Mesendoderm (in vitro differentiated cells): ENCODE measurements at regions not wholly inside any gene's neighbourhood (a gene's known extent, or its start where the extent isn't known, plus 50 kb on each side); places are given as distances from the start of the nearest gene placed in this dataset.
"Not testable (repeated sequence)": the region's sequence is repeated elsewhere in the genome, so short reads cannot be mapped to it uniquely, and the experiment has no call there.

Experiments used
- DNase-seq: peaks from one replicate; pipeline ENCODE4 v3.0.0; 2013
- H2AK5ac ChIP-seq: 2 replicates; pipeline ENCODE4 v1.6.1; 2013; ENCODE audit warnings: low read length, inconsistent platforms
- H2BK120ac ChIP-seq: 2 replicates; pipeline ENCODE4 v1.6.1; 2013; ENCODE audit warnings: low read depth, mild to moderate bottlenecking, low read length, moderate library complexity, mixed read lengths
- H2BK15ac ChIP-seq: replicated peaks from 2 replicates; pipeline ENCODE4 v1.6.1; 2013; ENCODE audit warnings: low read depth, mild to moderate bottlenecking, moderate library complexity
- H2BK5ac ChIP-seq: 2 replicates; pipeline ENCODE4 v1.6.1; 2013; ENCODE audit warnings: low read length, inconsistent platforms
- H3K18ac ChIP-seq: 2 replicates; pipeline ENCODE4 v1.6.1; 2013; ENCODE audit warnings: mild to moderate bottlenecking, low read length, mixed read lengths
- H3K23ac ChIP-seq: one replicate; pipeline ENCODE4 v1.6.1; 2013; ENCODE audit warnings: low read length
- H3K27ac ChIP-seq: 2 replicates; pipeline ENCODE4 v1.5.1; 2013; ENCODE audit warnings: low read depth, mild to moderate bottlenecking, inconsistent platforms, low read length, moderate library complexity
- H3K27me3 ChIP-seq: 2 replicates; pipeline ENCODE4 v1.6.1; 2013; ENCODE audit warnings: low read length, control low read depth, mild to moderate bottlenecking, inconsistent platforms; ENCODE audit not compliant: insufficient read depth, poor library complexity
- H3K36me3 ChIP-seq: 2 replicates; pipeline ENCODE4 v1.6.1; 2013; ENCODE audit warnings: low read length, inconsistent platforms; ENCODE audit not compliant: control insufficient read depth, insufficient read depth
- H3K4ac ChIP-seq: one replicate; pipeline ENCODE4 v1.6.1; 2013; ENCODE audit warnings: low read depth, mild to moderate bottlenecking, low read length, moderate library complexity
- H3K4me1 ChIP-seq: 2 replicates; pipeline ENCODE4 v1.6.1; 2013; ENCODE audit warnings: low read depth, low read length, inconsistent platforms; ENCODE audit not compliant: control insufficient read depth
- H3K4me2 ChIP-seq: 2 replicates; pipeline ENCODE4 v1.6.1; 2013; ENCODE audit warnings: low read length
- H3K4me3 ChIP-seq: 2 replicates; pipeline ENCODE4 v1.5.1; 2013; ENCODE audit warnings: mild to moderate bottlenecking, low read length
- H3K56ac ChIP-seq: one replicate; pipeline ENCODE4 v1.6.1; 2013; ENCODE audit warnings: low read length
- H3K79me1 ChIP-seq: 2 replicates; pipeline ENCODE4 v1.6.1; 2013; ENCODE audit warnings: low read length, inconsistent platforms
- H3K79me2 ChIP-seq: 2 replicates; pipeline ENCODE4 v1.6.1; 2013; ENCODE audit warnings: mild to moderate bottlenecking, low read length; ENCODE audit not compliant: control insufficient read depth, insufficient read depth
- H3K9ac ChIP-seq: 2 replicates; pipeline ENCODE4 v1.6.1; 2013; ENCODE audit warnings: low read length, inconsistent platforms
- H4K5ac ChIP-seq: one replicate; pipeline ENCODE4 v1.6.1; 2013; ENCODE audit warnings: low read length
- H4K8ac ChIP-seq: one replicate; pipeline ENCODE4 v1.6.1; 2013; ENCODE audit warnings: low read depth, mild to moderate bottlenecking, control low read depth, low read length, moderate library complexity
- WGBS: extraction: QIAGEN DNeasy Blood & Tissue Kit; methylation state at CpG from one replicate; pipeline ENCODE4 v1.1.7; 2013; ENCODE audit warnings: low lambda C conversion rate, missing lambda C conversion rate; ENCODE audit not compliant: insufficient coverage; ENCODE audit errors: extremely low coverage; 5-methylcytosine and 5-hydroxymethylcytosine counted together

DNA sequence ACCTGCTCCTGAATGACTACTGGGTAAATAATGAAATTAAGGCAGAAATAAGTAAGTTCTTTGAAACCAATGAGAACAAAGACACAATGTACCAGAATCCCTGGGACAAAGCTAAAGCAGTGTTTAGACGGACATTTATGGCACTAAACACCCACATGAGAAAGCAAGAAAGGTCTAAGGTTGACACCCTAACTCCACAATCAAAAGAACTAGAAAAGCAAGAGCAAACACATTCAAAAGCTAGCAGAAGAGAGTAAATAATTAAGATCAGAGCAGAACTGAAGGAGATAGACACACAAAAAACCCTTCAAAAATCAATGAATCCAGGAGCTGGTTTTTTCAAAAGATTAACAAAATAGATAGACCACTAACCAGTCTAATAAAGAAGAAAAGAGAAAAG is 203.2 kb upstream of the LRRC61 start:
- not testable (repeated sequence) for H3K27ac ChIP-seq, H2BK120ac ChIP-seq, H2BK5ac ChIP-seq, H4K5ac ChIP-seq, H4K8ac ChIP-seq, DNase-seq, H3K9ac ChIP-seq, H2AK5ac ChIP-seq, H3K4me3 ChIP-seq, H3K79me1 ChIP-seq, H3K56ac ChIP-seq, H3K4me2 ChIP-seq, H3K4ac ChIP-seq, H3K4me1 ChIP-seq, H3K27me3 ChIP-seq, H3K79me2 ChIP-seq, H3K23ac ChIP-seq, H3K36me3 ChIP-seq, H2BK15ac ChIP-seq, H3K18ac ChIP-seq
- WGBS, result no CpG with 5 or more reads among the region's 1 CpG

DNA sequence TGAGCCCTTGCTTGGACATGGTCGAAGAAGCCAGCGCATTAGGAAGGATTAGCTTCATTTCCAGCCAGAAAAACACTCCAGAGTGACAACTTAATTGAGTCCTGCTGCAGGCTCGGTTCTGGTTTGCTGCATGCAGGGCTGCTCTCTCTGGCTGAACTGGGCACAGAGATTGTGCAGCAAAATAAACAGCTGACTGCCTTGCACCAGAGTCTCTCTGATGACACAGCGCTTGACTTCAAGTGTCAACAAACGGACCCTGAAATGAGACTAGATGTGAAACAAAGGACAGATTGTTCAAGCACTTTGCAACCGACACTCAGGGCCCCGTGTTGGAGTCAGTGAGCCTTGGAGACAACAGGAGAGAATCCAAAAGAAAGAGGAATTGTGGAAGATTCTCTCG is 197.3 kb upstream of the LRRC61 start:
- not testable (repeated sequence) for H3K27ac ChIP-seq, H2BK120ac ChIP-seq, H4K8ac ChIP-seq, H3K23ac ChIP-seq, H2BK15ac ChIP-seq, H2BK5ac ChIP-seq, H3K36me3 ChIP-seq, H3K79me1 ChIP-seq, H3K4me3 ChIP-seq, H4K5ac ChIP-seq, H2AK5ac ChIP-seq, H3K9ac ChIP-seq, H3K18ac ChIP-seq, DNase-seq, H3K56ac ChIP-seq, H3K4me1 ChIP-seq, H3K27me3 ChIP-seq, H3K4me2 ChIP-seq, H3K79me2 ChIP-seq, H3K4ac ChIP-seq
- WGBS, result no CpG with 5 or more reads among the region's 8 CpGs

GRCh38 chr7:150134451-150134850 is 188.7 kb upstream of the LRRC61 start:
- not testable (repeated sequence) for H3K4ac ChIP-seq, DNase-seq, H3K27me3 ChIP-seq, H2BK120ac ChIP-seq, H3K18ac ChIP-seq, H3K9ac ChIP-seq, H3K27ac ChIP-seq, H4K8ac ChIP-seq, H2BK15ac ChIP-seq, H3K23ac ChIP-seq, H3K36me3 ChIP-seq, H2AK5ac ChIP-seq, H4K5ac ChIP-seq, H2BK5ac ChIP-seq, H3K56ac ChIP-seq, H3K4me1 ChIP-seq, H3K79me2 ChIP-seq, H3K4me2 ChIP-seq, H3K4me3 ChIP-seq, H3K79me1 ChIP-seq
- no CpG with 5 or more reads among the region's 7 CpGs for whole genome bisulfite sequencing

- H2AK5ac ChIP-seq, H2BK15ac ChIP-seq, H3K23ac ChIP-seq, H3K56ac ChIP-seq, H3K4me2 ChIP-seq, DNase-seq, H3K4ac ChIP-seq, H4K5ac ChIP-seq, H3K18ac ChIP-seq, H3K36me3 ChIP-seq, H3K27me3 ChIP-seq, H2BK120ac ChIP-seq, H3K4me3 ChIP-seq, H4K8ac ChIP-seq, H3K79me1 ChIP-seq, H3K9ac ChIP-seq, H3K27ac ChIP-seq, H3K4me1 ChIP-seq, H2BK5ac ChIP-seq, H3K79me2 ChIP-seq: not testable (repeated sequence)
- WGBS, result no CpG with 5 or more reads among the region's 8 CpGs
Observed at GRCh38 chr7:150135620-150136190, 187.4 kb upstream of the LRRC61 start.

- not testable (repeated sequence) for H3K79me2 ChIP-seq, H3K18ac ChIP-seq, H3K36me3 ChIP-seq, H3K27ac ChIP-seq, H4K5ac ChIP-seq, H2BK15ac ChIP-seq, H3K9ac ChIP-seq, H2AK5ac ChIP-seq, H3K79me1 ChIP-seq, H4K8ac ChIP-seq, H3K56ac ChIP-seq, H3K4me3 ChIP-seq, H3K23ac ChIP-seq, H3K27me3 ChIP-seq, H3K4me2 ChIP-seq, H3K4ac ChIP-seq, H2BK120ac ChIP-seq, H2BK5ac ChIP-seq, DNase-seq, H3K4me1 ChIP-seq
- WGBS, result no CpG with 5 or more reads among the region's 5 CpGs
Observed at GRCh38 chr7:150139840-150140239, 183.3 kb upstream of the LRRC61 start.
